Mesodermal cell (in vitro differentiated cells): ENCODE measurements at regions not wholly inside any gene's neighbourhood (a gene's known extent, or its start where the extent isn't known, plus 50 kb on each side); places are given as distances from the start of the nearest gene placed in this dataset.
A peak's percentile ranks its signal among the peaks of the same experiment; 100 is the strongest.

Experiments
- H3K27ac ChIP-seq: 2 replicates; pipeline ENCODE4 v1.7.0; 2013; ENCODE audit warnings: mild to moderate bottlenecking, low read depth, low read length, moderate library complexity; ENCODE audit not compliant: severe bottlenecking
- H3K36me3 ChIP-seq: 2 replicates; pipeline ENCODE4 v1.7.1; 2013; ENCODE audit warnings: mild to moderate bottlenecking, low read length, moderate library complexity; ENCODE audit not compliant: control insufficient read depth, insufficient read depth
- H3K4me1 ChIP-seq: one replicate; pipeline ENCODE4 v1.7.1; 2013; ENCODE audit warnings: mild to moderate bottlenecking, low read length; ENCODE audit not compliant: insufficient read depth, control insufficient read depth, poor library complexity, severe bottlenecking
- H3K4me3 ChIP-seq: 2 replicates; pipeline ENCODE4 v1.7.0; 2013; ENCODE audit warnings: low read length, control low read depth, mild to moderate bottlenecking; ENCODE audit not compliant: insufficient read depth, poor library complexity, severe bottlenecking; ENCODE audit errors: extremely low read depth
- H3K9me3 ChIP-seq: 2 replicates; pipeline ENCODE4 v1.7.1; 2013; ENCODE audit warnings: mild to moderate bottlenecking, low read length, moderate library complexity; ENCODE audit not compliant: control insufficient read depth
- WGBS, 2 experiments: methylation state at CpG; one replicate each; pipeline ENCODE4 v1.1.5; 2013; ENCODE audit warnings: missing lambda C conversion rate in 2 of 2; ENCODE audit not compliant: insufficient coverage in 2 of 2; 5-methylcytosine and 5-hydroxymethylcytosine counted together

GRCh38 chr1:58836408-58836807, 52.6 kb upstream of the JUN start:
- Histone ChIP-seq H3K4me3 (no peak overlapping the region), H3K4me1 (no peaks in the 10 kb centered on the region), H3K9me3 (no peaks in the 10 kb centered on the region), H3K36me3 (no peaks in the 10 kb centered on the region), H3K27ac (no peak overlapping the region)
- whole genome bisulfite sequencing, 2 experiments = 93% methylated on average over 3 of the region's 3 CpGs; no CpG with 5 or more reads in 1 of the 2 experiments

- H3K4me3 ChIP-seq = no peak overlapping the region
- H3K4me1 ChIP-seq = no peaks in the 10 kb centered on the region
- H3K9me3 ChIP-seq = no peaks in the 10 kb centered on the region
- no peak overlapping the region for H3K27ac ChIP-seq
- H3K36me3 ChIP-seq = no peaks in the 10 kb centered on the region
Observed at GRCh38 chr1:58837886-58838285, 54.0 kb upstream of the JUN start.

GRCh38 chr1:58839147-58839795, 55.4 kb upstream of the JUN start:
- 83 to 100% methylated on average over 2 of the region's 5 CpGs for WGBS, 2 experiments
- H3K9me3 ChIP-seq = no peaks in the 10 kb centered on the region

GRCh38 chr1:58839846-58840835, 56.3 kb upstream of the JUN start:
- Histone ChIP-seq H3K27ac (no peak overlapping the region), H3K36me3 (no peaks in the 10 kb centered on the region), H3K9me3 (no peaks in the 10 kb centered on the region), H3K4me1 (no peaks in the 10 kb centered on the region), H3K4me3 (no peak overlapping the region)
- 93 to 95% methylated on average over 2 to 3 of the region's 5 CpGs for WGBS, 2 experiments

More at GRCh38 chr1:58839147-58839795, 55.4 kb upstream of the JUN start:
- no peak overlapping the region for H3K27ac ChIP-seq
- H3K36me3 ChIP-seq = no peaks in the 10 kb centered on the region
- H3K4me3 ChIP-seq = no peak overlapping the region
- no peaks in the 10 kb centered on the region for H3K4me1 ChIP-seq

GRCh38 chr1:58841455-58841854, 57.6 kb upstream of the JUN start:
- WGBS, 2 experiments = 100% methylated on average over 1 of the region's 3 CpGs
- Histone ChIP-seq H3K27ac (no peak overlapping the region), H3K4me3 (no peak overlapping the region), H3K9me3 (no peaks in the 10 kb centered on the region), H3K4me1 (no peaks in the 10 kb centered on the region), H3K36me3 (no peaks in the 10 kb centered on the region)

GRCh38 chr1:58842941-58843340, 59.1 kb upstream of the JUN start:
- Histone ChIP-seq H3K9me3 (no peaks in the 10 kb centered on the region), H3K4me3 (no peak overlapping the region), H3K36me3 (no peaks in the 10 kb centered on the region), H3K27ac (no peak overlapping the region), H3K4me1 (no peaks in the 10 kb centered on the region)
- WGBS, 2 experiments = 77 to 100% methylated on average over 1 to 2 of the region's 2 CpGs

- Histone ChIP-seq H3K27ac (no peak overlapping the region), H3K9me3 (no peaks in the 10 kb centered on the region), H3K4me3 (no peak overlapping the region), H3K36me3 (no peaks in the 10 kb centered on the region), H3K4me1 (peaks cover 7% of the 10 kb centered on the region)
- no CpG with 5 or more reads among the region's 1 CpG for WGBS, 2 experiments
Observed at GRCh38 chr1:58844176-58844575, 60.3 kb upstream of the JUN start.

GRCh38 chr1:58845942-58846341, 62.1 kb upstream of the JUN start:
- Histone ChIP-seq H3K4me1 (peaks cover 16% of the 10 kb centered on the region), H3K36me3 (no peaks in the 10 kb centered on the region), H3K4me3 (no peak overlapping the region), H3K27ac (no peak overlapping the region), H3K9me3 (no peaks in the 10 kb centered on the region)
- WGBS, 2 experiments = 86 to 97% methylated on average over 2 to 3 of the region's 4 CpGs

- Histone ChIP-seq H3K36me3 (no peaks in the 10 kb centered on the region), H3K27ac (peak overlapping the region; percentile 73), H3K4me1 (peaks cover 34% of the 10 kb centered on the region), H3K9me3 (no peaks in the 10 kb centered on the region), H3K4me3 (no peak overlapping the region)
- WGBS, 2 experiments = 27 to 33% methylated on average over 6 to 8 of the region's 9 CpGs
Observed at GRCh38 chr1:58848818-58849411, 65.1 kb upstream of the JUN start.

- peaks cover 40% of the 10 kb centered on the region for H3K4me1 ChIP-seq
- H3K36me3 ChIP-seq = no peaks in the 10 kb centered on the region
- no peaks in the 10 kb centered on the region for H3K9me3 ChIP-seq
- no peak overlapping the region for H3K4me3 ChIP-seq
- H3K27ac ChIP-seq = peak overlapping the region; percentile 73
- WGBS, 2 experiments = 88 to 100% methylated on average over 1 to 2 of the region's 2 CpGs
Observed at GRCh38 chr1:58849551-58849950, 65.7 kb upstream of the JUN start.
